Epithelial cell of proximal tubule (primary cell): ENCODE measurements at regions not wholly inside any gene's neighbourhood (a gene's known extent, or its start where the extent isn't known, plus 50 kb on each side); places are given as distances from the start of the nearest gene placed in this dataset.

ENCODE experiments used
- DNase-seq: peaks from one replicate; pipeline ENCODE4 v3.0.0-alpha.2; 2011; ENCODE audit warnings: low read depth
- H3K4me3 ChIP-seq: 2 replicates; pipeline ENCODE4 v1.5.1; 2011; ENCODE audit warnings: low read depth, mild to moderate bottlenecking, low read length
- TF ChIP-seq, protein P1 (sequence below): conservative IDR thresholded peaks from 2 replicates; pipeline ENCODE4 v1.5.1; 2012; ENCODE audit warnings: low read depth, mild to moderate bottlenecking, low read length

DNA sequence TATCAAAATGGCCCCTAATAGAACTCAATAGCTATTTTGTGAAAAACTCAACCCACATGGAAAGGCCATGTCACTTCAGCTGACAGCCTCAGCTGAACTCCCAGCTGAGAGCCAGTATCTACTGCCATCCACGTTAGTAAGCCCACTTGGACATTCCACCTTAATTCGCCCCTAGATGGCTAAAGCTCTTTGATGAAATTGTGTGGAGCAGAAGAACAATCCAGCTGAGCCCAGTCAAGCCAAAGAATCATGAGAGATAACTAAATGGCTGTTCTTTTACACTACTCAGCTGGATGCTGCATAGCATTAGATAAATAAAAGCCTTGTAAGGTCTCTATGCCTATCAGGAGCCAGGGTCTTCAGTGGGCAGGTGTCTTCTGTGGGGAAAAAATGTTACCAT lies 396.8 kb downstream of the AASDHPPT start:
- TF ChIP-seq, protein P1, sequence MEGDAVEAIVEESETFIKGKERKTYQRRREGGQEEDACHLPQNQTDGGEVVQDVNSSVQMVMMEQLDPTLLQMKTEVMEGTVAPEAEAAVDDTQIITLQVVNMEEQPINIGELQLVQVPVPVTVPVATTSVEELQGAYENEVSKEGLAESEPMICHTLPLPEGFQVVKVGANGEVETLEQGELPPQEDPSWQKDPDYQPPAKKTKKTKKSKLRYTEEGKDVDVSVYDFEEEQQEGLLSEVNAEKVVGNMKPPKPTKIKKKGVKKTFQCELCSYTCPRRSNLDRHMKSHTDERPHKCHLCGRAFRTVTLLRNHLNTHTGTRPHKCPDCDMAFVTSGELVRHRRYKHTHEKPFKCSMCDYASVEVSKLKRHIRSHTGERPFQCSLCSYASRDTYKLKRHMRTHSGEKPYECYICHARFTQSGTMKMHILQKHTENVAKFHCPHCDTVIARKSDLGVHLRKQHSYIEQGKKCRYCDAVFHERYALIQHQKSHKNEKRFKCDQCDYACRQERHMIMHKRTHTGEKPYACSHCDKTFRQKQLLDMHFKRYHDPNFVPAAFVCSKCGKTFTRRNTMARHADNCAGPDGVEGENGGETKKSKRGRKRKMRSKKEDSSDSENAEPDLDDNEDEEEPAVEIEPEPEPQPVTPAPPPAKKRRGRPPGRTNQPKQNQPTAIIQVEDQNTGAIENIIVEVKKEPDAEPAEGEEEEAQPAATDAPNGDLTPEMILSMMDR = no peak
- no peak overlapping the region for H3K4me3 ChIP-seq
- no peak for DNase-seq

DNA sequence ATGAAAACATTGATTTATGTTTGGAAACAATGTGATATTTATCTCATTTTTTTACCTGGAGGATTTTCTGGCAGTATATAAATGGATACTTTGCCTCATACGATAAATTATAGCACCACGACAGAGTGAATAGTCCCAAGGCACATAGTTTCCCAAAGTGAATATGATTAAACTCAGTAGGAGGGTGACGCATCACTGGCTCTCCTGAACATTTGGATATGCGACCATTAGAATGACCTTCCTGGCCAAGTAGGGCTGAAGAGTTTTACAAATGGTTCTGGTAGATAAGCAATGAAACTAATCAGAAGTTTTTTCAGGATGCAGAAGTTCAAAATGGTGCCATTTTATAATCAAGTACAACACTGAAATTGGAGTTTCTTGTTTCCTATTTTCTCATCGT lies 397.7 kb downstream of the AASDHPPT start:
- no peak for DNase-seq
- H3K4me3 ChIP-seq = no peak overlapping the region
- TF ChIP-seq, protein P1 = no peak

DNA sequence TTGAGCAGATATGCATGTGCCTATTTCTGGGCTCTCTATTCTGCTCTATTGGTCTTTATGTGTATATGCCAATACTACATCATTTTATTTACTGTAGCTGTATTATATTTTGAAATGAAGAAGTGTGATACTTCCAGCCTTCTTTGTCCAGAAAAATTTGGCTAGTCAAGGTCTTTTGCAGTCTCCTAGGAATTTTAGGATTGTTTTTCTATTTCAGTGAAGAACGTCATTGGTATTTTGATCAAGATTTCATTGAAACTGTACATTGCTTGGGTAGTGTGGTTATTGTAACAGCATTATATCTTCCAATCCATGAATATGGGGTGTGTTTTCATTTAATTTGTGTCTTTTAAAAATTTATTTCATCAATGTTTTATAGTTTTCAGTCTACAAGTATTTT lies 400.3 kb downstream of the AASDHPPT start:
- DNase-seq = no peak
- TF ChIP-seq, protein P1 = no peak
- H3K4me3 ChIP-seq = no peak overlapping the region

DNA sequence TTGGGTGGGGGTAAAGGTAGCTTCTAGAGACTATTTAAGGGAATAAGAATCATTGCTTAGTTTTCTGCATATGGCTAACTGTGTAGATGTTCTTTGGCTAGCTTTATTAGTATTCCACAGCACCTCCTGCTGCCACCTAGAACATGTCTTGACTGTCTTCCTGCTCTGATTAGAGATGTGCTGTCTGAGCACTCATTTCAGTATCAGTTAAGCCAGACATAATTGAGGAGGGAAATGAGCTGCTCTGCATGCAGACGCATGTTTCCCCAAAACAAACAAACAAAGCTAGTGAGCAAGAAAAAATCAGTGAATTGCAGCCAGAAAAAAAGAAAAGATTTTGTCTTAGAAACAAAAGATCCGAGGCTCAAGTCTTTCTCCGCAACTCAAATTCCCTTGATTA lies 402.2 kb downstream of the AASDHPPT start:
- no peak overlapping the region for H3K4me3 ChIP-seq
- no peak for DNase-seq
- TF ChIP-seq, protein P1 = no peak

DNA sequence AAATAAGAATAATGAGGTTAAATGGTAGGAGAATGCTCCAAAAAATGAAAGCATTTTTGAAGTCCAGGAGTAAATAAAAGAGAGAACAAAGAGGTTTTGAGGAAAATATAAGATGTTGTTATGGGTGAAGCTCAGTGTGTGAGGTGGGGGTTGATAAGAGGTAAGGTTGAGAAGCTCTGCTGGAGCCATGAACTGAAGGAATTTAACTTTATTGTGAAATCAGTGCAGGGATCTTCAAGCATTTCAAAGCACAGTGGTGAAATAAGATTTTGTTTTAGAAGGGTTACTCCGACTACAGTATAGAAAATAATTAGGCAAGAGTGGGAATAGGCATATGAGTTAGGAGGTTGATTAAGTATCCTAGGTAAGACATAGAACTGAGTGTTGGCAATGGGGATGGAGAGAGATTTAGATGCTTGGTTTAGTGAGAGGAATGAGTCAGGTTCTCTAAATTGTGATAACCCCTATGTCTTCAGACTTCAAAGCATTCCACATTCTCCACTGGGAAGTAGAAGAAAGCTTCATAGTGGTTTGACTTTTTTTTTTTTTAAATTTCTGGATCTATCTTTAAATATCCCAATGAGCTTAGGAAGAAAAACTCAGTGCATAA lies 403.2 kb downstream of the AASDHPPT start:
- DNase-seq = peak; percentile 58
- no peak overlapping the region for H3K4me3 ChIP-seq
- TF ChIP-seq, protein P1 = no peak

DNA sequence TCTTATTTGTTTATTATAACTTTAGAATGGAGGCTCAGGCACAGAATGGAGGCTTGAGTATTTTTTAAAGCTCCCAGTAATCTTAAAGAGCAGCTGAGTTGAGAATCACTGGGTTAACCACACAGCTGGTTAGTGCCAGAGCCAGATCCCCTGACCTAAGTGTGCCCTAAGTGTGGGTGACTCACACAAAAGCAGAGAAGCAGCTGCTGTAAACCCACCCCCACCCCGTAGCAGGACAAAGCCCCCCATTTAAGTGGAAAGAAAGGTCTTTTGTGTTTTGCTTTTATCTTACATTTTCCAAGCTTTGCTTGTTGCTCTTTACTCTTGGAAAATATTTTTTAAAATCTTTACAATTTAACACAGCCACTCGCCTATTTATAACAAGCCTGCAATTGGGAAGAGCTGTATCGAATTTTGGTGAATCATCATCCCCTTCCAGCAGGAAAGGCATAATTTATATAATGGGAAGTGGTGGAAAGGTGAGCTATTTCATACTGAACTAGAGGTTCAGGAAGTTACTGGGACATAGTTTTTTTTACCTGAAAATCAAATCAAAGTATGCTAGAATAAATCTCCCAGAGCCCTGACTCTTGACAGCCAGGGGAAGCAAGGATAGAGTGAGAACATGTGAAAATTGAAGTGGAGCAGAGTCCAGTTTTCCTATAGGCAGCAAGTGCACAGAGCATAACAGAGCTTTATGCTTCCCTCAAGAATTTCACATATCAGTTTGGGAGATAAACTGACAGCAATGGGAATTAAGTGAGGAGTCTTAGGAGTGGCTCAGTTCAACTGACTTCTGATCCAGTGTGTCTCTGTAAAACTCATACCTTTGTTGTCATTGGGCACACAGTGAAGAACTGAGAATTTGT lies 405.7 kb downstream of the AASDHPPT start:
- TF ChIP-seq, protein P1 = no peak
- peak; percentile 22 for DNase-seq
- H3K4me3 ChIP-seq = no peak overlapping the region
